Esophagus squamous epithelium (tissue), 5 donors: ENCODE measurements at regions not wholly inside any gene's neighbourhood (a gene's known extent, or its start where the extent isn't known, plus 50 kb on each side); places are given as distances from the start of the nearest gene placed in this dataset.

Experiments used
- DNase-seq: peaks from one replicate; lab custom pipeline; 2025; lab: John Stamatoyannopoulos, UW
- H3K27ac ChIP-seq, 4 donors: fragments of 200-600 bp; sonication (generic); one replicate each; pipeline ENCODE4 v1.5.1; 2016 to 2019; ENCODE audit warnings: mild to moderate bottlenecking in 1 of 4
- H3K27me3 ChIP-seq, 4 donors: fragments of 200-600 bp; sonication (generic); 1 replicate in 3 of 4; 2 replicates in 1 of 4; pipeline versions ENCODE4 v1.5.1 to v1.6.0; 2017 to 2021; ENCODE audit warnings: antibody characterized with exemption in 1 of 4
- H3K36me3 ChIP-seq, 3 donors: fragments of 200-600 bp; sonication (generic); one replicate each; pipeline ENCODE4 v1.5.1; 2016 to 2019
- H3K4me1 ChIP-seq, 3 donors: fragments of 200-600 bp; sonication (generic); one replicate each; pipeline ENCODE4 v1.5.1; 2017 to 2019
- H3K4me3 ChIP-seq, 4 donors: fragments of 200-600 bp; sonication (generic); 1 replicate in 3 of 4; 2 replicates in 1 of 4; pipeline ENCODE4 v1.5.1; 2016 to 2019; ENCODE audit warnings: mild to moderate bottlenecking in 2 of 4, moderate library complexity in 1 of 4
- H3K9me3 ChIP-seq, 3 donors: fragments of 200-600 bp; sonication (generic); one replicate each; pipeline ENCODE4 v1.5.1; 2016 to 2019
- POLR2A ChIP-seq, 4 donors: fragments of 450-650 bp; IDR thresholded peaks; one replicate each; pipeline ENCODE4 v1.6.1; 2017; ENCODE audit warnings: antibody characterized with exemption in 4 of 4, mild to moderate bottlenecking in 4 of 4, moderate library complexity in 3 of 4
- WGBS, 2 donors: methylation state at CpG; one replicate each; pipeline ENCODE4 v1.1.5; 2018; 5-methylcytosine and 5-hydroxymethylcytosine counted together
- intact Hi-C: fragments of 100-400 bp; cut with DNase I; formaldehyde crosslinking; loops from one replicate; pipeline ENCODE4 v1.15.0; 2022
- TF ChIP-seq, protein P1 (sequence below), 6 experiments: fragments of 450-650 bp in 4 of 6; fragments of 200-600 bp in 2 of 6; sonication (generic) in 2 of 6; IDR thresholded peaks; one replicate each; pipeline ENCODE4 v1.5.1; 2016 to 2019; ENCODE audit warnings: antibody characterized with exemption in 6 of 6, mild to moderate bottlenecking in 4 of 6, moderate library complexity in 4 of 6
- donor health status: DM: yes; HTN: yes; CAD: no.

DNA sequence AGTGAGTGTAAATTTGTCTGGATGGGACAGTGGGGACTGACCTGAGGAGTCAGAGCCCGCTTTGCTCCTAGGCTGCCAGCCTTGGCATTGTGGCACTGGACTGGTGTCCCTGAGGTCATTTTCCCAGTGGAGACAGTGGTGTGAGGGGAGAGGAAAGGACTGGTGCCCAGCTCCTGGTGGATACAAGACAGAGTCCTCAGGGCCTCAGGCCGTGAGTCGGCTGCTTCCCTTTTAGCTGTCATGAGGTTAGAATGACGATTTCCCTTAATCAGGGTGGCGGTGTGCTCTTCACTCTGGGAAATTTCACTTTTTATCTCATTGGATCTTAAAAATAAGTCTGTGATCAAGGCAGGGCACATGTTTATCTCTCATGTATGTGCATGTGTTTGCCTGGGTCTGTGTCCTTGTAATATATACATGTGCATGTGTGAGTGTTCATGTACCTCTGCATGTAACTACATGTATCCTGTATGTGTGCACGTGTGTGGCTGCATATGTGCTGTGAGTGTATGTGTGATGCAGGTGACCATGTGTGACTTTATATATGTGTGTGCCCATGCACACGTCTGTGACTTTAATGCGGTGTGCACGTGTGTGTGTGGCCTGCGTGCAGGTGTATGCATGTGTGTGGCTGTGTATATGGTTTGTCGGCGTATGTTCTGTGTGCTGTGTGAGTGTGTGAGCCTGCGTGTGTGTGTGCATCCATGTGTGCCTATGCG, 55.7 kb downstream of the GLI2 start:
- H3K36me3 ChIP-seq = no peaks in the 10 kb centered on the region
- H3K4me1 ChIP-seq = peaks cover 11 to 45% (median 21%) of the 10 kb centered on the region in 3 donors
- H3K4me3 ChIP-seq = no peak overlapping the region
- 64 to 74% methylated on average over 11 to 13 of the region's 14 CpGs for WGBS, 2 donors
- no peaks in the 10 kb centered on the region for H3K9me3 ChIP-seq
- TF ChIP-seq, protein P1, sequence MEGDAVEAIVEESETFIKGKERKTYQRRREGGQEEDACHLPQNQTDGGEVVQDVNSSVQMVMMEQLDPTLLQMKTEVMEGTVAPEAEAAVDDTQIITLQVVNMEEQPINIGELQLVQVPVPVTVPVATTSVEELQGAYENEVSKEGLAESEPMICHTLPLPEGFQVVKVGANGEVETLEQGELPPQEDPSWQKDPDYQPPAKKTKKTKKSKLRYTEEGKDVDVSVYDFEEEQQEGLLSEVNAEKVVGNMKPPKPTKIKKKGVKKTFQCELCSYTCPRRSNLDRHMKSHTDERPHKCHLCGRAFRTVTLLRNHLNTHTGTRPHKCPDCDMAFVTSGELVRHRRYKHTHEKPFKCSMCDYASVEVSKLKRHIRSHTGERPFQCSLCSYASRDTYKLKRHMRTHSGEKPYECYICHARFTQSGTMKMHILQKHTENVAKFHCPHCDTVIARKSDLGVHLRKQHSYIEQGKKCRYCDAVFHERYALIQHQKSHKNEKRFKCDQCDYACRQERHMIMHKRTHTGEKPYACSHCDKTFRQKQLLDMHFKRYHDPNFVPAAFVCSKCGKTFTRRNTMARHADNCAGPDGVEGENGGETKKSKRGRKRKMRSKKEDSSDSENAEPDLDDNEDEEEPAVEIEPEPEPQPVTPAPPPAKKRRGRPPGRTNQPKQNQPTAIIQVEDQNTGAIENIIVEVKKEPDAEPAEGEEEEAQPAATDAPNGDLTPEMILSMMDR (IDR thresholded peaks at IDR 0.05) = no peak
- TF ChIP-seq POLR2A (IDR thresholded peaks at IDR 0.05) = no peak
- H3K27ac ChIP-seq = no peak overlapping the region
- peaks cover 0 to 29% (median 0%) of the 10 kb centered on the region in 4 donors for H3K27me3 ChIP-seq
- DNase-seq = no peak
- intact Hi-C loops = no loop called here

DNA sequence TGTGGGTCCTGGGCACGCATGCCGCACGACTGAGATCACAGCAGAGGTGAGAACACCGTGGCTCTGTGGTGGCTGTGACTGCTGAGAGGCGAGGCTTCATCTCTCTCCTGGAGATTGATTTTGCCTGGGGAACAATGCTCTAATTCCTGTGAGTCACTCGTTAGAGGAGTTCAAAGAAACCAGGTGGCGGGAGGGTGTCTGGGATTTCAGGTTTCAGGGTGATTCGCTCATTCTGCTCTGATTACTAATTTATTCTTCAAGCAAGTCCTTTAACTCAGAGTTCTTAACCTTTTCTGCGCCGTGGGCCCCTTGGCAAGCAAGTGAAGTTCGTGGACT, 56.3 kb downstream of the GLI2 start:
- peaks cover 11 to 43% (median 21%) of the 10 kb centered on the region in 3 donors for H3K4me1 ChIP-seq
- intact Hi-C loops = no loop called here
- WGBS, 2 donors = 28 to 45% methylated on average over 6 to 11 of the region's 11 CpGs
- peaks cover 0 to 23% (median 0%) of the 10 kb centered on the region in 4 donors for H3K27me3 ChIP-seq
- H3K9me3 ChIP-seq = no peaks in the 10 kb centered on the region
- H3K27ac ChIP-seq = no peak overlapping the region
- no peak for DNase-seq
- TF ChIP-seq, protein P1 (IDR thresholded peaks at IDR 0.05) = no peak
- TF ChIP-seq POLR2A (IDR thresholded peaks at IDR 0.05) = no peak
- no peaks in the 10 kb centered on the region for H3K36me3 ChIP-seq
- no peak overlapping the region for H3K4me3 ChIP-seq

DNA sequence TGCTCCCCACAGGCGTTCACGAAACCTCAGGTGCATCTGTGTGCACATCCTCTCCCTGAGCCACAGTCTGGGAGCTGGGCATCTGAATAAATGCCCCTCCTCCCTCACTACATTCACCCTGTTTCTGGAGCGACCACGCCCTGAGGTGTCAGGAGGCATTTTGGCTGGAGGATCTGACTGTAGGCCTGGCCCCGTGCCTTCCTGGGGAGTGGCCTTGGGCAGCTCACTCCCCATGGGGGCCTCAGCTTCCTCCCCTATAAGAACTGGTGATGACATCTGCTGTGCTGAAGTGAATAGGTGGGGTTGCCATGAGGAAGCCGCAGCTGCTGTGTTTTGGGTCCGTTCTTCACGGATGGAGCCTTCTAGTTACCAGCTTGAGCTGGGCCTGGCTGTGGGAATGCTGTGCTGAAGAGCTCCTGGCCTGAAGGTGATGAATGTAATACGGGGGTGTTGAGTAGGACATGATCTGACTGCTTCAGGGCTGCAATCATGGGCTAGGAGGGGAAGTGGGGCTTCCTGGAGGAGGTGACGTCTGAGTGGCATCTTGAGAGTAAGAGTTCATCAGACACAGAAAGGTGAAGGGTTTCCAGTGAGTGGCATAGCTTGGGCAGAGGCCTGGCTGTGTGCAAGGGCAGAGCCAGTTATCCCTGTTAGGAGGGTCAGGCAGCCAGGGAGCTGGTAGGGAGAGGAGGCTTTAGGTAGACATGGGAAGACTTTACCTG, 58.2 kb downstream of the GLI2 start:
- H3K4me3 ChIP-seq = no peak overlapping the region
- H3K9me3 ChIP-seq = no peaks in the 10 kb centered on the region
- H3K4me1 ChIP-seq = peaks cover 11 to 45% (median 21%) of the 10 kb centered on the region in 3 donors
- TF ChIP-seq, protein P1 (IDR thresholded peaks at IDR 0.05) = no peak
- TF ChIP-seq POLR2A (IDR thresholded peaks at IDR 0.05) = no peak
- H3K27me3 ChIP-seq = peaks cover 0 to 26% (median 0%) of the 10 kb centered on the region in 4 donors
- DNase-seq = no peak
- WGBS, 2 donors = 39 to 49% methylated on average over 5 to 8 of the region's 10 CpGs
- no peak overlapping the region for H3K27ac ChIP-seq
- intact Hi-C loops = no loop called here
- no peaks in the 10 kb centered on the region for H3K36me3 ChIP-seq

DNA sequence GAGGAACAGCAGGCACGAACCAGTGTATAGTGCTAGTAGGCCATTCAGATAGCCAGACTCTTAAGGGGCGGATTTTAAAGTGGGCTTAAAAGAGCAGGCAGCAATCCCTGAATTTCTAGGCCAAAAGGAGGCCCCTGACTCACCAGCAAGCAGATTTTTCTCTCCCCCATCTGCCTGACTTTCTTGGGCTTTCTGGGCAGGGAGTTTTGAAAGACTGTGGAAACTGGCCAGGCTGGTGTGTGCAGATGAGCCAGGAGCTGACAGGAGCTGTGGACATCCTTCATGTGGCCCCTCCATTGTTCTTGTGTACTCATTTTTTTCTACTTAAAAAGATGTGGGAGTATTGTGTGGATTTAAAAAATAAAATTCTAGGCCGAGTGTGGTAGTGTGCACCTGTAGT, 59.0 kb downstream of the GLI2 start:
- H3K4me3 ChIP-seq = no peak overlapping the region
- no peaks in the 10 kb centered on the region for H3K36me3 ChIP-seq
- WGBS, 2 donors = 59 to 84% methylated on average over 3 of the region's 3 CpGs
- peaks cover 0 to 24% (median 0%) of the 10 kb centered on the region in 4 donors for H3K27me3 ChIP-seq
- H3K27ac ChIP-seq = no peak overlapping the region
- no peak for TF ChIP-seq POLR2A (IDR thresholded peaks at IDR 0.05)
- TF ChIP-seq, protein P1 (IDR thresholded peaks at IDR 0.05) = no peak
- H3K4me1 ChIP-seq = peaks cover 11 to 45% (median 21%) of the 10 kb centered on the region in 3 donors
- intact Hi-C loops = no loop called here
- DNase-seq = no peak
- H3K9me3 ChIP-seq = no peaks in the 10 kb centered on the region

DNA sequence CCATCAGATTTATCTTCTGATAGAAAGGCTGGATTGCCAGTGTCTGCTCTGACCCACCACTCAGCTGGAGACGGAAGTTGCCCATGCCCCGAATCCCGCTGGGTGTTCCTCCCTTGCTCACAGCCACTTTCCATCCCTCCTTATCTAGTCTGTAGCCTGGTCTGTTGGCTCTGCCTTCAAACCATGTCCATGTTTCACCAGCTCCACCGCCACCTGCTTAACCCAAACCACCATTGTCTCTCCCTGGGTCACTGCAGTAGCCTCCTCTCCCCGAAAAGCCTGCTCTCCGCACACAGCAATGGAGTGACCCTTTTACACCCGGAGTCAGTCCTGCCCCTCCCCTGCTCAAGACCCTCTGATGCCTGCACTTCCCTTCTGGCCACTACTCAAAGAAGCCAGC, 60.4 kb downstream of the GLI2 start:
- Histone ChIP-seq H3K27me3 (peaks cover 0 to 13% (median 0%) of the 10 kb centered on the region in 4 donors), H3K36me3 (no peaks in the 10 kb centered on the region), H3K4me1 (peaks cover 11 to 45% (median 21%) of the 10 kb centered on the region in 3 donors), H3K4me3 (no peak overlapping the region), H3K9me3 (no peaks in the 10 kb centered on the region), H3K27ac (no peak overlapping the region)
- TF ChIP-seq, protein P1 (IDR thresholded peaks at IDR 0.05) = no peak
- no peak for TF ChIP-seq POLR2A (IDR thresholded peaks at IDR 0.05)
- 91% methylated on average over 7 of the region's 7 CpGs for WGBS, 2 donors
- intact Hi-C loops = no loop called here
- no peak for DNase-seq
